ACHN (cell line): ENCODE measurements at regions not wholly inside any gene's neighbourhood (a gene's known extent, or its start where the extent isn't known, plus 50 kb on each side); places are given as distances from the start of the nearest gene placed in this dataset.

Experiments used
- DNase-seq: peaks from one replicate; pipeline ENCODE4 v3.0.0-alpha.2; 2015
- in situ Hi-C: cut with HindIII; loops from 2 replicates; pipeline ENCODE4 v1.10.0; 2017; ENCODE audit warnings: low sequenced_read_pairs, low pct_ligation_motif_present, low pct_unique_long_range_greater_than_20kb

DNA sequence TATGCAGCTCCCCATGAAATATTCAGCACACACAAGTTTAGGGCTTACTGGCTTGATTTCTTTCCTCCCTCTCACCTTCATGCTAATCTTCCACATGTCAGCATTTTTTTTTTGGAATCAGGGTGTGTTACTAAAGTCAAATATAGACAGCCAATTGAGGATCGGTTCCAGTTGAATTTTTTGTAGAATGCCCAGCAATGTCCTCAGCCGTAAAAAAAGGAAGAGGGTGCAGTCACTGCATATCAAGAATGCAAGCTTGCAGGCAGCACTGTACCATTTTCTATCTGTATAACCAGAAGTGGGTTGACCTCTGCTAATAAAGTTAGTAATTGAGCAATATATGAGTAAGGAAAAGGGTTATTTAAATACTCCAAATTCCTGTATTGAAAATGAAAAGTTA lies 51.4 kb upstream of the CHMP2B start:
- in situ Hi-C loops, result no loop called here
- no peak for DNase-seq

- DNase-seq, result no peak
- in situ Hi-C loops, result no loop called here
Measured at GRCh38 chr3:87173776-87174175, 53.3 kb upstream of the CHMP2B start.

DNA sequence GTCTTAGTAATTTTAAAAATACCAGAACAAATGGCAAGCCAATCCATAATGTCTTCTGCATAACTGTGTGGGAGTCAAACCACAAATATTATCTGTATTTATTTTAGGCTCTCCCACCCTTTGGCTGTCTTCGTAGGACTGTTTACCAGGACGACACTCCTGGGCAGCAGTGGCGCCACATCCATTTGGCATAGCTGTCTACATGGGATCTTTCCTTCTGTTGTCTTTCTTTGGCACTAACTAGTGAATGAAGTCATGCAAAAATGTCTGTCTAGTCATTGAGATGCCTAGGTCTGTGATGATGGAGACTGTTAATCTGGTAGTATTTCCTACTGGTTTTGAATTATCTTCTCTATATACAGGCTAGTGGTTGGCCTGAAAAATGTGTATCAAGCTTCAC lies 54.0 kb upstream of the CHMP2B start:
- DNase-seq, result no peak
- in situ Hi-C loops, result no loop called here

DNA sequence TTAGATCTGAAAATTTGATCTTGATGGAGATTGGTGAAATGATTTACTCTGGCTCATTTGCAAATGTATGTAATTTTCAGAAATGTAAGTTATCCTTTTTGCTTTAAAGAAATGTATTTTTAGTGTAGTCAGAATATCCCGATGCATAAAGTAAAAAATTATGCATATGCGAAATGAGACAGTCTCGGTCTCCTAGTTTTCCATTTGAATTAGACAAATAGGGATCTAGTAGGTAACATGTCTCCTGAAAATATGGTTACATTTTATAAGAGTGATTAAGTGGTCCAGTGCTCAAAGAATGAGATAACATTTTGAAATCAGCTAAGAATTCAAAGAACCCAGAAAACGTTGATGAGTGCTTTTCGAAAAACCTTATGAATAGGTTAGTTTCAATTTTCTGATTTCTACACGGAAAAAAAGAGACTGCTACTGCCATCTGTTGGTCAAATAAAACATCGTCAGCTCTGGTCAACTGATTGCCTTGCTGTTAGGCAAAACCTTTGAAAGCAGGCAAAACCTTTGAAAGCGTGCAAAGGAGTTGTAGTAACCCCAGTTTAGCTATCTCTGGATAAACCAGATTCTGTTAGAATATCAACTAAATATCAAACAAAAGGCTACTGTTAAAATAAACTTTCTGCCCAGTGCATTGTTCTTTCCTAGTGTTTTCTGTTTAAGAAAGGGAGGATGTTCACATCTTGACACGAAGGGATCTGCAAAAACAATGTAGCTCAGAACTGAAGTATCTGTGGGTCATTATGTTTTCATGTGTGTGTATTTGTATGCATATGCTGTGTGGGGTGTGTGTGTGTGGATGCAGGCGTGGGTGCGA lies 59.3 kb upstream of the CHMP2B start:
- in situ Hi-C loops, result no loop called here
- DNase-seq, result peak; percentile 48

- no peak for DNase-seq
- in situ Hi-C loops, result no loop called here
Measured at GRCh38 chr3:87164245-87164644, 62.9 kb upstream of the CHMP2B start.

DNA sequence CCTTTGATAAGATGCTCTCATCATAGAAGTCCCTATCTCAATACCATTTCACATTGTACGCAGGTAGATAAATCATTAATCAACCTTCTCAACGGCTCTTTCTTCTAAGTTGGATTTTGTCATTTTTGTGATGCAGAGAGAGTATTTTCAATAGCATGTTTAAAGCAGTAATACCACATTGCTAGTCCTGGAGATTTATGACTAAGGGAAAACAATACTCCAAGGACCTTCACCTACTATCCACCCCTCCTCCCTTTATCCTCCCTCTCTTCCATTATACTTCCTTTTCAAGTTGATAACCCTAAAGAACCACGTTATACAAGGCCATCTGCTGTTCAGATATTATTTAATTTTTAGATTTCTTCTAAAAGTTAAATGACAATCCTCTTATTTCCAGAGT lies 65.3 kb upstream of the CHMP2B start:
- DNase-seq, result no peak
- in situ Hi-C loops, result no loop called here

DNA sequence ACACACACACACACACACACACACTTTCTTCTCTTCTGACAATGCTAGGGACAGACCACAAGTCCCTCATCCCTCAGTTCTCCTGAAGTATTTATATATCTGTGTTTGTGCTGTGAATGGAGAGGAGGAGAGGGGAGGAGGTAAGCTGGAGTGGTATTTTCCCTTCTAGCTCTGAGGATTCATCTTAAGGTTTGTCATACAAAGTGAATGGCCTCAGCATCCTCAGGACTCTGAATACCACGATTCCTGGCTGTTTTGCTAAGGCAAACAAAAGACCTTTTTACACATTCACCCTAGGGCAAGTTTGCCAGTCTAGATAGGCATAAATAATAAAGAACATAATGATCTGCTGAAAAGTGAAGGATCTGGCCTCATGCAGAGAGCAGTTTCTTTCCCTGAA lies 65.7 kb upstream of the CHMP2B start:
- DNase-seq, result no peak
- in situ Hi-C loops, result no loop called here

GRCh38 chr3:87161013-87161412 lies 66.1 kb upstream of the CHMP2B start:
- no peak for DNase-seq
- in situ Hi-C loops, result no loop called here

GRCh38 chr3:87158823-87159222 lies 68.3 kb upstream of the CHMP2B start:
- DNase-seq, result no peak
- in situ Hi-C loops, result no loop called here

DNA sequence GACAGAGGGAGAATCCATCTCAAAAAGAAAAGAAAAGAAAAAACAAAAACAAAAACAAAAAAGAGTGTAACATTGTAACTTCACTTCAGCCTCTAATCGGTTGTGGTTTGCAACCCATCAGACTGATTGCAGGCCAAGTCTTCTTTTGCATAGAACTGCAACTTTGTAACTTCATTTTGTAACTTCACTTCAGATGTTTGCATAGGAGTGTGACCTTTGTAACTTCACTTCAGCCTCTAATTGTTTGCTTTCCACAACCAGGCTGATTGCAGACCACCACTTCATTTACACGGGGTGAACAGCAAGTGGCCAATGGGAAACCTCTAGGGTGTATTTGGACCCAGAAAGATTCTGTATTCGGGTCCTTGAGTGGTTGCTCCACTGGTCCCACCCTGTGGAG lies 79.1 kb upstream of the CHMP2B start:
- no peak for DNase-seq
- in situ Hi-C loops, result no loop called here

DNA sequence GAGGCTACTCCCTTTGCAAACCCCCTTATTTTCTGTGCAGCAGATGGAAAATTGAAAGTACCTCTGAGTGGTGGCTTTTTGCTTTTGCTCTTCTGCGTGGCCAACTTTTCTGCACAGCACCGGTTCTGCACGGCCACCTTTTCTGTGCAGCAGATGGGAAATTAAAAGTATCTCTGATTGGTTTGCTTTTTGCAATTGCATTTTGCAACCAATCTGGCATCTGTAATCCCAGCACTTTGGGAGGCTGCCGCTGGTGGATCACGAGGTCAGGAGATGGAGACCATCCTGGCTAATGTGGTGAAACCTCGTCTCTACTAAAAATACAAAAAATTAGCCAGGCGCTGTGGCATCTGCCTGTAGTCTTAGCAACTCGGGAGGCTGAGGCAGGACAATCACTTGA lies 79.5 kb upstream of the CHMP2B start:
- DNase-seq, result no peak
- in situ Hi-C loops, result no loop called here

DNA sequence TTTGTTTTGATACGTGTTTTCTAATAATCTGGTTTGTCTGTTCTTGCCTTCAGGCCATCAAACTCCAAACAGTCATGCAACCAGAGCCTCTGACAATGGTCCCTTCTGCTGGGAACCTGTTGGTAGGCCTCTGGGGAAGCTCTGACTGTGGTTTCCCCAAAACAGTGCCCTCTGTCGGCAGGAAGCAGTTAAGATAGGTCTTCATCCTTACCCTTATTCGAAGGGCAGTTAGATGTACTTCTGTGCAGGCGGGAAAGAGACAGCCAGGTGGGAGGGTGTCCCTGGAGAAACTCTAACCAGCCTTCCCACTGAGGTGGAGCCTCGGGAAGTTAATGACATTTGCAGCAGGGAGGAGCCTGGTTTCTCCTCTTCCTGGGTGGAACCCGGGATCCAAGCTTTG lies 81.6 kb upstream of the CHMP2B start:
- peak; percentile 38 for DNase-seq
- in situ Hi-C loops, result no loop called here

- in situ Hi-C loops, result no loop called here
- no peak for DNase-seq
Measured at GRCh38 chr3:87136066-87136596, 91.0 kb upstream of the CHMP2B start.

GRCh38 chr3:87135412-87135811 lies 91.7 kb upstream of the CHMP2B start:
- in situ Hi-C loops, result no loop called here

GRCh38 chr3:87132801-87133200 lies 94.3 kb upstream of the CHMP2B start:
- no peak for DNase-seq
- in situ Hi-C loops, result no loop called here

More at GRCh38 chr3:87135412-87135811, 91.7 kb upstream of the CHMP2B start:
- no peak for DNase-seq

GRCh38 chr3:87128006-87128405 lies 99.1 kb upstream of the CHMP2B start:
- in situ Hi-C loops, result no loop called here
- no peak for DNase-seq

DNA sequence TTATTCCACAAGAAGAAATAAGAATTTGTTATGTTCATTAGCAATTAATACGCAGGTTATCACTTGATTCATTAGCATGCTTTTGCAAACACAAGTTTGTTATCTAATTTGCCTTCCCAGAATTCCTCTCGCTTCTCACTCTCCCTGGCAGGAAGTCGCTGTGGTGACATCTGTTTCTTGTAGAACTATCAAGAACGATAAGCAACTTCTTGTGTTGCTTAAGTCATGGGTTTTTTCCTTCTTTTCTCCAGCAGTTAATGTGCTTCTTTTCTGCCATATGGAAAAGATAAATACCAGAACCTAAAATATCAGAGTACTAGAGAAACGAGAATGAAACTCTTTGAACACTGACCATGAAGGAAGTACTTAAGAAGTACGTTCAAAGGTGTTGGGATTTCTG lies 99.8 kb upstream of the CHMP2B start:
- DNase-seq, result no peak
- in situ Hi-C loops, result no loop called here

GRCh38 chr3:87126321-87126720 lies 100.8 kb upstream of the CHMP2B start:
- in situ Hi-C loops, result no loop called here
- no peak for DNase-seq

DNA sequence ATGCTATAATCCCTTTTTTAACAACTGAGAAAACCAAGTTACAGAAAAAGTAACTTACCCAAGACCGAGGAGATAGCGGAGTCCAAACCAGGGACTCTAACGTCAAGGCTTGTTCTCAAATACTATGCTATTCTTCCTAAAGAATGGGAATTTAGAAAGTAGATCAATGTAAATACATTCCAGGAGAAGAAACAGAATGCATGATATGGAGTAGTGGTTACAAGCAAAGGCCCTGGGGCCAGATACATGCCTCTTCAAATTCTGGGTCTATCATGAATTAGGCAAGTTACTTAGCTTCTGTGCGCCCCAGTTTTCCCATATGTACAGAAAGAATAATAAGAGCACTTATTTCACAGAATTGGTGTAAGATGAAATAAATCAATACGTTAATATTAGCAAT lies 102.0 kb upstream of the CHMP2B start:
- no peak for DNase-seq
- in situ Hi-C loops, result no loop called here

DNA sequence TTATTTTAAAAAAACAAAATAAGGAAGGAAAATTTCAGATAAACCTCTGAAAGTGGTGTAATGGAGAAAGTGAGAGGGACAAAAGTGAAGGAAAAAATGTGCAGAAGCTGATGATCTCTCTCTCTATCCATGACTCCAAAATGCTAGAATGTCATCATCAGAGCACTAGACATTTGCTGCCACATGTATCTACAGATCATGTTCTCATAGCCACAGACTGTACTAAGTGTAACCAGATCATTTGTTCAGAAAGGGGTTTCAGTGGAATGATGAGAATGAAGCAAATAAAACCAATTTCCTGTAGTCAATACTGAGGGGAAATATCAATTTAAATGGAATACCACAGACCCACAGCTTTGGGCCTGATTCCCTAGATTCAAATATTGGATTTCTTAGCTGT lies 104.3 kb upstream of the CHMP2B start:
- no peak for DNase-seq
- in situ Hi-C loops, result no loop called here
